ENCODE measurements at regions not wholly inside any gene's neighbourhood (a gene's known extent, or its start where the extent isn't known, plus 50 kb on each side); places are given as distances from the start of the nearest gene placed in this dataset.

- TF ChIP-seq POLR2A (IDR thresholded peaks at IDR 0.05; ENCODE audit: low read depth) (no peak), POLR2AphosphoS5 (IDR thresholded peaks at IDR 0.05) (no peak)
- TF ChIP-seq, protein P1, sequence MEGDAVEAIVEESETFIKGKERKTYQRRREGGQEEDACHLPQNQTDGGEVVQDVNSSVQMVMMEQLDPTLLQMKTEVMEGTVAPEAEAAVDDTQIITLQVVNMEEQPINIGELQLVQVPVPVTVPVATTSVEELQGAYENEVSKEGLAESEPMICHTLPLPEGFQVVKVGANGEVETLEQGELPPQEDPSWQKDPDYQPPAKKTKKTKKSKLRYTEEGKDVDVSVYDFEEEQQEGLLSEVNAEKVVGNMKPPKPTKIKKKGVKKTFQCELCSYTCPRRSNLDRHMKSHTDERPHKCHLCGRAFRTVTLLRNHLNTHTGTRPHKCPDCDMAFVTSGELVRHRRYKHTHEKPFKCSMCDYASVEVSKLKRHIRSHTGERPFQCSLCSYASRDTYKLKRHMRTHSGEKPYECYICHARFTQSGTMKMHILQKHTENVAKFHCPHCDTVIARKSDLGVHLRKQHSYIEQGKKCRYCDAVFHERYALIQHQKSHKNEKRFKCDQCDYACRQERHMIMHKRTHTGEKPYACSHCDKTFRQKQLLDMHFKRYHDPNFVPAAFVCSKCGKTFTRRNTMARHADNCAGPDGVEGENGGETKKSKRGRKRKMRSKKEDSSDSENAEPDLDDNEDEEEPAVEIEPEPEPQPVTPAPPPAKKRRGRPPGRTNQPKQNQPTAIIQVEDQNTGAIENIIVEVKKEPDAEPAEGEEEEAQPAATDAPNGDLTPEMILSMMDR (IDR thresholded peaks at IDR 0.05) = no peak
These were observed 90.4 kb upstream of the PJA1 start for GRCh38 chrX:69255441-69256290.

All from esophagus muscularis mucosa (tissue), 3 donors.